HEK293 (cell line): ENCODE measurements at regions not wholly inside any gene's neighbourhood (a gene's known extent, or its start where the extent isn't known, plus 50 kb on each side); places are given as distances from the start of the nearest gene placed in this dataset.

Experiments used
- CTCF ChIA-PET: fragments of 350-600 bp; formaldehyde crosslinking; extraction: SDS; loops from one replicate; lab custom pipeline; 2021; ENCODE audit warnings: antibody characterized with exemption; lab: Yijun Ruan, JAX
- POLR2A ChIA-PET: fragments of 300-600 bp; formaldehyde crosslinking; extraction: SDS; loops from one replicate; lab custom pipeline; 2020; ENCODE audit warnings: antibody characterized with exemption, inconsistent platforms; lab: Yijun Ruan, JAX
- H3K27ac ChIP-seq: fragments of 200-500 bp; sonication (Bioruptor generic); 2 replicates; pipeline ENCODE4 v1.5.1; 2014; ENCODE audit warnings: low read depth, low read length, control low read depth, inconsistent platforms; ENCODE audit errors: extremely low read depth
- H3K36me3 ChIP-seq, 2 experiments: fragments of 200-500 bp in 1 of 2; sonication (Bioruptor generic) in 1 of 2; 1 replicate in 1 of 2; 2 replicates in 1 of 2; pipeline ENCODE4 v1.5.1; 2014 to 2017; ENCODE audit warnings: inconsistent platforms in 2 of 2, low read length in 2 of 2; ENCODE audit not compliant: control insufficient read depth in 2 of 2, insufficient read depth in 1 of 2
- H3K4me1 ChIP-seq: fragments of 200-500 bp; sonication (Bioruptor generic); 2 replicates; pipeline ENCODE4 v1.5.1; 2014; ENCODE audit warnings: mild to moderate bottlenecking, low read length, inconsistent platforms; ENCODE audit not compliant: control insufficient read depth, insufficient read depth
- H3K4me3 ChIP-seq: 2 replicates; pipeline ENCODE4 v1.5.1; 2011; ENCODE audit warnings: low read depth, mild to moderate bottlenecking, control low read depth, low read length, moderate library complexity
- H3K9me3 ChIP-seq: fragments of 200-500 bp; sonication (Bioruptor generic); 2 replicates; pipeline ENCODE4 v1.5.1; 2014; ENCODE audit warnings: low read depth, low read length, inconsistent platforms; ENCODE audit not compliant: control insufficient read depth, insufficient read depth
- ATF2 ChIP-seq: fragments of 450-650 bp; formaldehyde crosslinking; IDR thresholded peaks from 2 replicates; pipeline ENCODE4 v1.5.1; 2016; ENCODE audit warnings: missing biosample characterization, missing genetic modification characterization, low read depth
- EGR2 ChIP-seq: fragments of 450-650 bp; formaldehyde crosslinking; IDR thresholded peaks from 2 replicates; pipeline ENCODE4 v1.5.1; 2016; ENCODE audit warnings: low read depth, missing biosample characterization, missing genetic modification characterization
- KLF1 ChIP-seq: fragments of 450-650 bp; formaldehyde crosslinking; IDR thresholded peaks from 2 replicates; pipeline ENCODE4 v1.5.1; 2016; ENCODE audit warnings: missing biosample characterization, missing genetic modification characterization
- KLF7 ChIP-seq: fragments of 450-650 bp; formaldehyde crosslinking; IDR thresholded peaks from 2 replicates; pipeline ENCODE4 v1.5.1; 2016; ENCODE audit warnings: missing biosample characterization, missing genetic modification characterization, borderline replicate concordance
- PRDM1 ChIP-seq: fragments of 450-650 bp; formaldehyde crosslinking; IDR thresholded peaks from 2 replicates; pipeline ENCODE4; 2016; ENCODE audit warnings: missing biosample characterization, missing genetic modification characterization
- PRDM10 ChIP-seq: fragments of 450-650 bp; formaldehyde crosslinking; IDR thresholded peaks from 2 replicates; pipeline ENCODE4 v1.5.1; 2016; ENCODE audit warnings: missing biosample characterization, missing genetic modification characterization
- YY1 ChIP-seq: fragments of 450-650 bp; formaldehyde crosslinking; IDR thresholded peaks from 2 replicates; pipeline ENCODE4 v1.5.1; 2018; ENCODE audit warnings: missing biosample characterization, missing genetic modification characterization
- ZNF266 ChIP-seq: fragments of 450-650 bp; formaldehyde crosslinking; IDR thresholded peaks from 2 replicates; pipeline ENCODE4 v1.5.1; 2016; ENCODE audit warnings: missing biosample characterization, missing genetic modification characterization, low read depth
- ZNF624 ChIP-seq: fragments of 450-650 bp; formaldehyde crosslinking; IDR thresholded peaks from 2 replicates; pipeline ENCODE4 v1.5.1; 2017; ENCODE audit warnings: missing biosample characterization, missing genetic modification characterization
- ZNF777 ChIP-seq: fragments of 450-650 bp; formaldehyde crosslinking; IDR thresholded peaks from 2 replicates; pipeline ENCODE4 v1.5.1; 2017; ENCODE audit warnings: missing biosample characterization, missing genetic modification characterization, borderline replicate concordance

GRCh38 chr6:134529305-134529704 is 211.4 kb upstream of the SGK1 start:
- TF ChIP-seq EGR2 (no peak), ZNF777 (tag by site-specific recombination) (no peak), PRDM1 (peak; percentile 40; the same call in 1 of the 2 replicates)
- H3K4me3 ChIP-seq, result no peak overlapping the region
- H3K36me3 ChIP-seq, result no peaks in the 10 kb centered on the region
- H3K9me3 ChIP-seq, result no peaks in the 10 kb centered on the region
- no peak overlapping the region for H3K27ac ChIP-seq
- no peaks in the 10 kb centered on the region for H3K4me1 ChIP-seq
- ChIA-PET POLR2A (interaction anchor here (0.8 kb wide), 1 partner anchor 94 kb away, joined by 6 read pairs; no protein-coding TSS in a partner anchor), CTCF (interaction anchor here (1.0 kb wide), 1 partner anchor 19 kb away, joined by 3 read pairs; no protein-coding TSS in a partner anchor)

- ChIA-PET POLR2A (no interaction called here), CTCF (interaction anchor here (0.5 to 1.8 kb wide), 4 partner anchors 152 to 371 kb away, joined by 3 to 4 read pairs (median 4); no protein-coding TSS in a partner anchor)
- TF ChIP-seq PRDM10 (tag by site-specific recombination), result no peak
- TF ChIP-seq ZNF266 (tag by site-specific recombination), result peak; percentile 93
- Histone ChIP-seq H3K4me1 (no peaks in the 10 kb centered on the region), H3K36me3 (no peaks in the 10 kb centered on the region), H3K9me3 (no peaks in the 10 kb centered on the region), H3K4me3 (no peak overlapping the region), H3K27ac (no peak overlapping the region)
Measured at GRCh38 chr6:134527108-134527787, 209.3 kb upstream of the SGK1 start.

- no peaks in the 10 kb centered on the region for H3K36me3 ChIP-seq
- TF ChIP-seq YY1 (tag by site-specific recombination) (no peak), KLF1 (no peak), ATF2 (tag by site-specific recombination) (no peak), KLF7 (no peak), ZNF624 (tag by site-specific recombination) (no peak)
- TF ChIP-seq, all 188 proteins: peak for 0
- Histone ChIP-seq H3K4me3 (no peak overlapping the region), H3K4me1 (no peaks in the 10 kb centered on the region), H3K27ac (no peak overlapping the region), H3K9me3 (no peaks in the 10 kb centered on the region)
- ChIA-PET POLR2A (no interaction called here), CTCF (interaction anchor here (0.5 to 1.0 kb wide), 5 partner anchors 12 to 1440 kb away, joined by 3 to 4 read pairs (median 3); no protein-coding TSS in a partner anchor)
Measured at GRCh38 chr6:134525190-134525868, 207.4 kb upstream of the SGK1 start.
